ENCODE measurements at regions not wholly inside any gene's neighbourhood (a gene's known extent, or its start where the extent isn't known, plus 50 kb on each side); places are given as distances from the start of the nearest gene placed in this dataset.

GRCh38 chr6:782141-782540 lies 89.2 kb upstream of the EXOC2 start:
- Histone ChIP-seq H3K4me3 (ENCODE audit: low read depth in 1 of 2, low read length in 2 of 2) (no peak overlapping the region), H3K4me1 (ENCODE audit: insufficient read depth, low read length) (no peaks in the 10 kb centered on the region), H3K27ac (ENCODE audit: low read length) (no peak overlapping the region), H3K36me3 (ENCODE audit: insufficient read depth, low read length) (no peaks in the 10 kb centered on the region), H3K79me2 (ENCODE audit: insufficient read depth, low read length) (no peaks in the 10 kb centered on the region), H2AFZ (ENCODE audit: low read depth, low read length) (no peak overlapping the region), H3K9ac (ENCODE audit: low read depth, low read length) (no peak overlapping the region), H4K20me1 (ENCODE audit: insufficient read depth, low read length) (no peaks in the 10 kb centered on the region), H3K9me3 (ENCODE audit: insufficient read depth, low read length, severe bottlenecking) (no peaks in the 10 kb centered on the region), H3K27me3 (ENCODE audit: insufficient read depth, low read length, poor library complexity) (peaks cover 7% of the 10 kb centered on the region), H3K4me2 (ENCODE audit: insufficient read depth, low read length) (no peak overlapping the region)
- DNase-seq (no peak), ATAC-seq (ENCODE audit: insufficient read depth, low read depth) (no peak)
- TF ChIP-seq EZH2 (IDR thresholded peaks at IDR 0.05; ENCODE audit: borderline replicate concordance, low read depth, low read length, severe bottlenecking) (no peak), CTCF (IDR thresholded peaks at IDR 0.05; ENCODE audit: borderline replicate concordance, extremely low read depth, low read length, poor library complexity, severe bottlenecking) (no peak)

- Histone ChIP-seq H4K20me1 (ENCODE audit: insufficient read depth, low read length) (no peaks in the 10 kb centered on the region), H3K27me3 (ENCODE audit: insufficient read depth, low read length, poor library complexity) (peaks cover 7% of the 10 kb centered on the region), H3K4me2 (ENCODE audit: insufficient read depth, low read length) (no peak overlapping the region), H3K9ac (ENCODE audit: low read depth, low read length) (no peak overlapping the region), H2AFZ (ENCODE audit: low read depth, low read length) (no peak overlapping the region), H3K27ac (ENCODE audit: low read length) (no peak overlapping the region), H3K4me1 (ENCODE audit: insufficient read depth, low read length) (no peaks in the 10 kb centered on the region), H3K36me3 (ENCODE audit: insufficient read depth, low read length) (no peaks in the 10 kb centered on the region), H3K79me2 (ENCODE audit: insufficient read depth, low read length) (no peaks in the 10 kb centered on the region), H3K4me3 (ENCODE audit: low read depth in 1 of 2, low read length in 2 of 2) (no peak overlapping the region), H3K9me3 (ENCODE audit: insufficient read depth, low read length, severe bottlenecking) (no peaks in the 10 kb centered on the region)
- DNase-seq (no peak), ATAC-seq (ENCODE audit: insufficient read depth, low read depth) (no peak)
- no peak for TF ChIP-seq EZH2 (IDR thresholded peaks at IDR 0.05; ENCODE audit: borderline replicate concordance, low read depth, low read length, severe bottlenecking)
- no peak for TF ChIP-seq CTCF (IDR thresholded peaks at IDR 0.05; ENCODE audit: borderline replicate concordance, extremely low read depth, low read length, poor library complexity, severe bottlenecking)
Observed at GRCh38 chr6:781350-781961, 88.5 kb upstream of the EXOC2 start.

GRCh38 chr6:780706-781105 lies 87.8 kb upstream of the EXOC2 start:
- H3K79me2 ChIP-seq (ENCODE audit: insufficient read depth, low read length), result no peaks in the 10 kb centered on the region
- H3K9me3 ChIP-seq (ENCODE audit: insufficient read depth, low read length, severe bottlenecking), result no peaks in the 10 kb centered on the region
- H3K27ac ChIP-seq (ENCODE audit: low read length), result no peak overlapping the region
- DNase-seq (no peak), ATAC-seq (ENCODE audit: insufficient read depth, low read depth) (no peak)
- no peaks in the 10 kb centered on the region for H3K36me3 ChIP-seq (ENCODE audit: insufficient read depth, low read length)
- no peak overlapping the region for H3K4me3 ChIP-seq (ENCODE audit: low read depth in 1 of 2, low read length in 2 of 2)
- no peak overlapping the region for H2AFZ ChIP-seq (ENCODE audit: low read depth, low read length)
- H3K27me3 ChIP-seq (ENCODE audit: insufficient read depth, low read length, poor library complexity), result peaks cover 7% of the 10 kb centered on the region
- no peaks in the 10 kb centered on the region for H4K20me1 ChIP-seq (ENCODE audit: insufficient read depth, low read length)
- no peaks in the 10 kb centered on the region for H3K4me1 ChIP-seq (ENCODE audit: insufficient read depth, low read length)
- no peak overlapping the region for H3K4me2 ChIP-seq (ENCODE audit: insufficient read depth, low read length)
- H3K9ac ChIP-seq (ENCODE audit: low read depth, low read length), result no peak overlapping the region
- TF ChIP-seq CTCF (IDR thresholded peaks at IDR 0.05; ENCODE audit: borderline replicate concordance, extremely low read depth, low read length, poor library complexity, severe bottlenecking), result no peak
- TF ChIP-seq EZH2 (IDR thresholded peaks at IDR 0.05; ENCODE audit: borderline replicate concordance, low read depth, low read length, severe bottlenecking), result no peak

All from DND-41 (cell line).